ENCODE measurements at regions not wholly inside any gene's neighbourhood (a gene's known extent, or its start where the extent isn't known, plus 50 kb on each side); places are given as distances from the start of the nearest gene placed in this dataset.

GRCh38 chr11:131043251-131043650 is 127.0 kb upstream of the SNX19 start:
- 85 to 98% methylated on average over 1 of the region's 1 CpG for WGBS, 2 donors
- no peaks in the 10 kb centered on the region for H3K9me3 ChIP-seq
- H3K27me3 ChIP-seq: no peaks in the 10 kb centered on the region
- TF ChIP-seq CTCF (IDR thresholded peaks at IDR 0.05) (no peak), POLR2A (IDR thresholded peaks at IDR 0.05) (no peak)
- intact Hi-C loops (cut with DNase I): no loop called here
- no peaks in the 10 kb centered on the region for H3K36me3 ChIP-seq
- H3K4me3 ChIP-seq (replicated peaks in 1 of 3): no peak overlapping the region
- no peaks in the 10 kb centered on the region for H3K4me1 ChIP-seq
- no peak overlapping the region for H3K27ac ChIP-seq
- no peak for DNase-seq

- no peaks in the 10 kb centered on the region for H3K27me3 ChIP-seq
- no peak overlapping the region for H3K4me3 ChIP-seq (replicated peaks in 1 of 3)
- no peak overlapping the region for H3K27ac ChIP-seq
- TF ChIP-seq CTCF (IDR thresholded peaks at IDR 0.05) (no peak), POLR2A (IDR thresholded peaks at IDR 0.05) (no peak)
- WGBS, 2 donors: 73 to 75% methylated on average over 7 of the region's 7 CpGs
- DNase-seq: no peak
- no peaks in the 10 kb centered on the region for H3K9me3 ChIP-seq
- no peaks in the 10 kb centered on the region for H3K36me3 ChIP-seq
- no peaks in the 10 kb centered on the region for H3K4me1 ChIP-seq
- intact Hi-C loops (cut with DNase I): no loop called here
Measured at GRCh38 chr11:131044851-131045250, 128.6 kb upstream of the SNX19 start.

GRCh38 chr11:131052367-131052766 is 136.1 kb upstream of the SNX19 start:
- no peaks in the 10 kb centered on the region for H3K4me1 ChIP-seq
- intact Hi-C loops (cut with DNase I): no loop called here
- H3K27me3 ChIP-seq: no peaks in the 10 kb centered on the region
- no peak overlapping the region for H3K4me3 ChIP-seq (replicated peaks in 1 of 3)
- no peaks in the 10 kb centered on the region for H3K9me3 ChIP-seq
- 87 to 89% methylated on average over 3 of the region's 3 CpGs for WGBS, 2 donors
- DNase-seq: no peak
- no peak overlapping the region for H3K27ac ChIP-seq
- H3K36me3 ChIP-seq: no peaks in the 10 kb centered on the region
- TF ChIP-seq CTCF (IDR thresholded peaks at IDR 0.05) (no peak), POLR2A (IDR thresholded peaks at IDR 0.05) (no peak)

- DNase-seq: no peak
- Histone ChIP-seq H3K9me3 (no peaks in the 10 kb centered on the region), H3K4me3 (replicated peaks in 1 of 3) (no peak overlapping the region), H3K27me3 (no peaks in the 10 kb centered on the region), H3K4me1 (no peaks in the 10 kb centered on the region), H3K36me3 (no peaks in the 10 kb centered on the region), H3K27ac (no peak overlapping the region)
- intact Hi-C loops (cut with DNase I): no loop called here
- WGBS, 2 donors: 72 to 75% methylated on average over 2 of the region's 2 CpGs
- no peak for TF ChIP-seq CTCF (IDR thresholded peaks at IDR 0.05)
- no peak for TF ChIP-seq POLR2A (IDR thresholded peaks at IDR 0.05)
Measured at GRCh38 chr11:131056036-131056435, 139.8 kb upstream of the SNX19 start.

GRCh38 chr11:131063638-131064037 is 147.4 kb upstream of the SNX19 start:
- WGBS, 2 donors: 35 to 38% methylated on average over 6 of the region's 6 CpGs
- Histone ChIP-seq H3K27ac (no peak overlapping the region), H3K36me3 (no peaks in the 10 kb centered on the region), H3K4me3 (replicated peaks in 1 of 3) (no peak overlapping the region), H3K9me3 (no peaks in the 10 kb centered on the region), H3K27me3 (no peaks in the 10 kb centered on the region), H3K4me1 (no peaks in the 10 kb centered on the region)
- intact Hi-C loops (cut with DNase I): loop anchor here (10.0 kb wide), 3 partner anchors 151 to 611 kb away; no protein-coding TSS in a partner anchor
- no peak for TF ChIP-seq POLR2A (IDR thresholded peaks at IDR 0.05)
- no peak for DNase-seq

Data from thyroid gland (tissue), 4 donors.